ENCODE measurements at regions not wholly inside any gene's neighbourhood (a gene's known extent, or its start where the extent isn't known, plus 50 kb on each side); places are given as distances from the start of the nearest gene placed in this dataset.
"Not testable (repeated sequence)": the region's sequence is repeated elsewhere in the genome, so short reads cannot be mapped to it uniquely, and the experiment has no call there.

DNA sequence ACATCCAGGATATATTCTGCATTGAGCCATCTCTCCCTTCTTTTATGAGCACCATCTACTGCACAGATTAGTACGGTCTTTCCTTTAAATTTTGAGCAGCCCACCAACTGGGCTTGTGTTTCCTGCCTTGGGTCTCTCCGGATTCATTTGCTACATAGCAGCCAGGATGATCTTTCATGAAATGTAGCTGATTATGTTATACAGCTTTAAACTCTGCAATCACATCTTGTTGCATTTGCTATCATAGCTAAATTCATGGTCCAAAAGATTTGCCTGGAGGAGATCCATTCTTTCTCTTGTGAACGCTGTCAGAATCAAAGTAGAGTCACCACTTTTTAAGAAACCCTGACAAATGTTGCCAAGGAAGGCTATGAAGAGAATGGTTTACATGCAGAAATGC lies 215.1 kb upstream of the LRRTM4 start:
- Histone ChIP-seq H3K27ac (ENCODE audit: low read length) (no peak overlapping the region), H3K27me3 (ENCODE audit: control insufficient read depth, insufficient read depth, low read length) (no peaks in the 10 kb centered on the region), H3K36me3 (ENCODE audit: control insufficient read depth, insufficient read depth, low read length) (no peaks in the 10 kb centered on the region), H3K9me3 (ENCODE audit: control insufficient read depth, insufficient read depth, low read length) (peaks cover 3% of the 10 kb centered on the region), H3K4me1 (ENCODE audit: control insufficient read depth, insufficient read depth, low read length) (no peaks in the 10 kb centered on the region), H3K4me3 (ENCODE audit: low read length) (no peak overlapping the region)
- TF ChIP-seq CTCF (IDR thresholded peaks at IDR 0.05) = no peak
- Mint-ChIP-seq H3K4me1 (no peaks in the 10 kb centered on the region), H3K27ac (no peak overlapping the region), H3K4me3 (no peak overlapping the region), H3K9me3 (peaks cover 14 to 15% of the 10 kb centered on the region in 2 donors), H3K36me3 (no peaks in the 10 kb centered on the region), H3K27me3 (ENCODE audit: low read depth in 2 of 2) (no peaks in the 10 kb centered on the region)
- WGBS (ENCODE audit: insufficient coverage) = 70% methylated on average over 3 of the region's 3 CpGs
- intact Hi-C loops (cut with micrococcal nuclease) = no loop called here
- ATAC-seq (no peak), DNase-seq (no peak)

DNA sequence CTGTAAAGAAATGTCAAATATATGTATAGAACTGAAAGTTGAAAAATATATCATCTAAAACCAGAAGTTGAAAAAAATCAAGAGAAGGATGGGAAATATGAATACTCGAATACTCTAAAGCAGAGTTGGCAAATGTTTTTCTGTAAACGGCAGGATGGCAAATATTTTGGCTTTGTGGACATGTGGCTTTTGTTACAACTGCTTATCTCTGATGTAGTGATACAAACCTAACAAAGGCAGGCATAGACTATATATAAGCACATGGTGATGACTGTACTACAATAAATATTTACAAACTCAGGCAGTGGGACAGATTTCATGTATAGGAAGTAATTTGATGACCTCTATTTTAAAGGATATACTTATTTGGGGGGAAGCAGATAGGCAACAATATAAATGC lies 224.6 kb upstream of the LRRTM4 start:
- ATAC-seq = no peak
- Mint-ChIP-seq H3K9me3 (peaks cover 10 to 17% of the 10 kb centered on the region in 2 donors), H3K4me1 (no peaks in the 10 kb centered on the region)

GRCh38 chr2:77753710-77754345 lies 231.7 kb upstream of the LRRTM4 start:
- Mint-ChIP-seq H3K36me3 (peaks cover 14% of the 10 kb centered on the region), H3K9me3 (peaks cover 9 to 14% of the 10 kb centered on the region in 2 donors)
- H3K4me1 Mint-ChIP-seq; H3K4me1 ChIP-seq (ENCODE audit: control insufficient read depth, insufficient read depth, low read length); H3K27me3 Mint-ChIP-seq (ENCODE audit: low read depth in 2 of 2); DNase-seq; H3K27ac ChIP-seq (ENCODE audit: low read length); H3K4me3 ChIP-seq (ENCODE audit: low read length); ATAC-seq; H3K9me3 ChIP-seq (ENCODE audit: control insufficient read depth, insufficient read depth, low read length); H3K27me3 ChIP-seq (ENCODE audit: control insufficient read depth, insufficient read depth, low read length); intact Hi-C loops (cut with micrococcal nuclease); H3K27ac Mint-ChIP-seq; H3K4me3 Mint-ChIP-seq; H3K36me3 ChIP-seq (ENCODE audit: control insufficient read depth, insufficient read depth, low read length): not testable (repeated sequence)
- 92% methylated on average over 20 of the region's 30 CpGs for WGBS (ENCODE audit: insufficient coverage)

More for the DNA sequence above, 224.6 kb upstream of the LRRTM4 start:
- intact Hi-C loops (cut with micrococcal nuclease) = no loop called here
- Histone ChIP-seq H3K27me3 (ENCODE audit: control insufficient read depth, insufficient read depth, low read length) (no peaks in the 10 kb centered on the region), H3K4me1 (ENCODE audit: control insufficient read depth, insufficient read depth, low read length) (no peaks in the 10 kb centered on the region), H3K27ac (ENCODE audit: low read length) (no peak overlapping the region), H3K4me3 (ENCODE audit: low read length) (no peak overlapping the region), H3K36me3 (ENCODE audit: control insufficient read depth, insufficient read depth, low read length) (no peaks in the 10 kb centered on the region), H3K9me3 (ENCODE audit: control insufficient read depth, insufficient read depth, low read length) (peaks cover 5% of the 10 kb centered on the region)
- Mint-ChIP-seq H3K27me3 (ENCODE audit: low read depth in 2 of 2) (no peaks in the 10 kb centered on the region), H3K4me3 (no peak overlapping the region), H3K36me3 (peaks cover 12% of the 10 kb centered on the region), H3K27ac (no peak overlapping the region)
- TF ChIP-seq CTCF (IDR thresholded peaks at IDR 0.05) = no peak
- 89% methylated on average over 2 of the region's 2 CpGs for WGBS (ENCODE audit: insufficient coverage)
- DNase-seq = no peak

- Mint-ChIP-seq H3K9me3 (peaks cover 13 to 19% of the 10 kb centered on the region in 2 donors), H3K27ac (no peak overlapping the region), H3K4me3 (no peak overlapping the region), H3K36me3 (peaks cover 8% of the 10 kb centered on the region), H3K4me1 (no peaks in the 10 kb centered on the region), H3K27me3 (ENCODE audit: low read depth in 2 of 2) (no peaks in the 10 kb centered on the region)
- no peak overlapping the region for H3K27ac ChIP-seq (ENCODE audit: low read length)
- DNase-seq (no peak), ATAC-seq (no peak)
- WGBS (ENCODE audit: insufficient coverage) = 76% methylated on average over 8 of the region's 8 CpGs
- no peak for TF ChIP-seq CTCF (IDR thresholded peaks at IDR 0.05)
- no peak overlapping the region for H3K4me3 ChIP-seq (ENCODE audit: low read length)
- intact Hi-C loops (cut with micrococcal nuclease) = no loop called here
- H3K27me3 ChIP-seq (ENCODE audit: control insufficient read depth, insufficient read depth, low read length) = no peaks in the 10 kb centered on the region
- H3K36me3 ChIP-seq (ENCODE audit: control insufficient read depth, insufficient read depth, low read length) = no peaks in the 10 kb centered on the region
- peaks cover 24% of the 10 kb centered on the region for H3K9me3 ChIP-seq (ENCODE audit: control insufficient read depth, insufficient read depth, low read length)
- no peaks in the 10 kb centered on the region for H3K4me1 ChIP-seq (ENCODE audit: control insufficient read depth, insufficient read depth, low read length)
Observed at GRCh38 chr2:77767388-77768076, 245.4 kb upstream of the LRRTM4 start.

Measured in natural killer cell (primary cell).